HG03460 (cell line): ENCODE measurements at regions not wholly inside any gene's neighbourhood (a gene's known extent, or its start where the extent isn't known, plus 50 kb on each side); places are given as distances from the start of the nearest gene placed in this dataset.
"Not testable (repeated sequence)": the region's sequence is repeated elsewhere in the genome, so short reads cannot be mapped to it uniquely, and the experiment has no call there.

Experiments
- ATAC-seq: cut with Tn5 transposase; IDR thresholded peaks from one replicate; pipeline ENCODE4 v1.9.1; 2021; ENCODE audit not compliant: unreplicated experiment

DNA sequence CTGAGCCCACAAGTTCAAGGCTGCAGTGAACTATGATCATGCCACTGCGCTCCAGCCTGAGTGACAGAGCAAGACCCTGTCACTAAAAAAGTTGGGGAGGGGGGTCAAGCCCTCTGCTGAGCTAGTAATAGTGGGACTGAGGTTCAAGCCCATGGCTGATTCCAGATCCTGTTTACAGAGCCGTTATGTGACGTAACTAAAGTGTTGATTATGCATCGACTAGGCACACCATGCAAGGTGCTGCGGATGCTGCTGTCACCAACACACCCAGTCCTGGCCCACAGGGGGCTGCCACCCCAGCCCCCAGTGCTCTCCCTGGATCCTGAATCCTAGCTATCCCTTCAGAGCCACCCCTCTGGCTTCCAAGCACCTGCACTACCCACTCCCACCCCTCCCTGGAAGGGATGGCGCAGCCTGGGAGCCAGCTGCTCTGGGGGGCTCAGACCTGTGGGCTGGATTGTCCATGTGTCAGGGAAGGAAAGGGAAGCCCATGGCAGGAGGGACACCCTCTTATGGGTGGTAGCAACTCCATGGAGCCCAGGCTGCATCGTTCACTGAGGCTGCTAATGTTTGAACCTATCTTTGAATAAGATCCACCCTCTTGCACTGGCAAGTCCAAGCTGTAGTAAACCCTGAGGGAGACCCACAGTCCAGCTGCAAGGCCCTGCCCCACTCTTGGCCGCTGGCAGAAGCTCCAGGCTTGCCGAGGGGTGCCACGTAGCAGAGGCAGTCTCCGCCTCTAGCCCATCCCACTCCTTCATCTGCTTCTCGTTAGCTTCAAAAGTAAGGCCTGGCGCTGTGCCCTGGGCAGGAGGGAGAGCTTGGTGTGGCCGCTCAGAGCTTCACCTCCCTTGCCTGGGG lies 95.0 kb downstream of the SNX5 start:
- no peak for ATAC-seq

GRCh38 chr20:17872959-17873358 lies 95.6 kb downstream of the SNX5 start:
- ATAC-seq, result no peak

- ATAC-seq, result no peak
Observed at GRCh38 chr20:17872434-17872833, 96.2 kb downstream of the SNX5 start.

DNA sequence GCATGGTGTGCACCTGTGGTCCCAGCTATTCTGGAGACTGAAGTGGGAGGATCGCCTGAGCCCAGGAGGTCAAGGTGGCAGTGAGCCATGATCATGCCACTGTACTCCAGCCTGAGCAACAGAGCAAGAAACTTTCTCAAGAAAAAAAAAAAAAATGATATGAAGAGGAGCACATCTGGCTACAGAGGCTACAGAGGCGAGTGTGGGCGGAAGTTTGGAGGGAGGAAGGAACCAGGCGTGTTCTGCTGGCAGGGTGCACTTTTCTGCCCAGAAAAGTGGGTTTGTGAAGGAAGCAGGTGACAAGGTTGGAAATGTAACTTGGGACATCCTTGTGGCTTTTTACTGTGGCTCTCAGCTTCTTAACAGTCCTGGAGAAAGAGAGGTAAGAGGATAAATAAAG lies 96.7 kb downstream of the SNX5 start:
- ATAC-seq, result no peak

DNA sequence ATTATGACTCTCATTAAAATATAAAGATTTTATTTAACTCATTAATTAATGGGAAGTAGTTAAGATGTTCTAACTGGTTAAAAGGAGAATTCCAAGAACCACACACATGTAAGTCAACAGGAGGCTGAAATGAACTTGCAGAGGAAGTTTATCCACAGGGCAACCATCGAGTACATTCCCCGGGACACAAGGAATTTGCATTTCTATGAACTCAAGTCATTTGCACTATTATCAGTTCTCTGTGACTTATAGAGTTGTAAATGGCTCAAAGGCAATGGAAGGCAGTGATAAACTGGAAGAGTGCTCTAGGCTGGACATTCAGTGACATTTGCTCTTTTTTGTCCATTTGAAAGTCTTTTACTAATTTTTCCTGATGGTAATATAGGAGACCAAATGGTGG lies 97.4 kb downstream of the SNX5 start:
- ATAC-seq, result no peak

GRCh38 chr20:17870086-17870740 lies 98.4 kb downstream of the SNX5 start:
- no peak for ATAC-seq

- no peak for ATAC-seq
Observed at GRCh38 chr20:17869295-17869994, 99.1 kb downstream of the SNX5 start.

DNA sequence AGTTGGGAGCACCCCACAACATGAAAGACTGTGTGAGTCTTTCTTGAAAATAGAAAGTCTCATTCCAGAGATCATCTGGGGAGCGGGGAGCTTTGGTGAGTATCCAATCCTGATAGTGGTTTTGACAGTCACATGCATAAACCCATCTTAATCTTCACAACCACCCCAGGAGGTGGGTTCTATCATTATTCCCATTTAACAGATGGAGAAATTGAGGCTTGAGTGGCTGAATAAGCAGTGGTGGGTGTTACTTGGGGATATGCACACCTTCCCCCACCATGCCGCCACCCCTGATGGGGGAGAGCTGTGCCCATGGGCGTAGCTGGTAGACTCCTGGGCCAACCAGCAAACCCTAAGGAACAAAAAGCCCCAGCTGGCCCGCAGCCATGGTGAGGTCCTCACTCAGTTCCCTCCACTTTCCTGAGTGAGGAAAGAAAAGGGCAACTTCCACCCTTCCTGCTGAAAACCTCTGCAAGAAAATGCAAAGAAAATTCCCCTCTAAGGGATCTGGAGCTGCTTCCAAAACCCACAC lies 99.8 kb downstream of the SNX5 start:
- no peak for ATAC-seq

- no peak for ATAC-seq
Observed at GRCh38 chr20:17868151-17868550, 100.4 kb downstream of the SNX5 start.

- ATAC-seq, result no peak
Observed at GRCh38 chr20:17867131-17867925, 101.3 kb downstream of the SNX5 start.

DNA sequence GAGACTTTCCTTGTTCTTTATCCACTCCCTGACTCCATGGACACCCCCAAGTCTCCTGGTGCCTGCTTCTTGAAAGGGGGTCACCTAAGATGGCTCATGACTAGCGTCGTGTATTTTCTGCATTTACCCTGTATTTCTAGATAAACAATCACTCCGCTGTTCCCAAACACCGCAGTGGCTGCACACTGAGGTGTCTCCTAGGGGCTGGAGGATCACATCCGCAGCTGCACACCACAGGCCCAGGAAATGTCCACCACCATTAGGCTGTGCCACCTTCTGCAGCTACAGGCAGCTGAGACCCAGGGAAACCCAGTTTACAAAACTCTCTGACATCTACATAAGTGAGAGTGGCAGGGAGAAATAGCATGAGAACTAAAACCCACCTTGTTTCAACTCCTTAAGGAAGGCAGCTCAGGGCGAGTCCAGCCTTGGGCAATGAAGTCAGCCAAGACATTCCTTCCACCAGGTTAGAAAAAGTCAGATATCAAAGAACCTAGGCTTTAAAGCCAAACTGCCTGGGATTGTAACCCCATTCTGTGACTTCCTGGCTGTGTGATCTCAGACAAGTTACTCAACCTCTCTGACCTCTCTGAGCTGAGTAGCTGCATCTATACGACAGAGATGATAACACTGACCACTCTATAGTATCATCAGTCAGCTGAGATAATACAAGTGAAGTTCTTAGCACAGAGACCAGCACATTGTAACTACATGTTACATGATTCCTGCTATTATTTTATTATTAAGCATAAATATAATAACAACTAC lies 102.2 kb downstream of the SNX5 start:
- no peak for ATAC-seq

DNA sequence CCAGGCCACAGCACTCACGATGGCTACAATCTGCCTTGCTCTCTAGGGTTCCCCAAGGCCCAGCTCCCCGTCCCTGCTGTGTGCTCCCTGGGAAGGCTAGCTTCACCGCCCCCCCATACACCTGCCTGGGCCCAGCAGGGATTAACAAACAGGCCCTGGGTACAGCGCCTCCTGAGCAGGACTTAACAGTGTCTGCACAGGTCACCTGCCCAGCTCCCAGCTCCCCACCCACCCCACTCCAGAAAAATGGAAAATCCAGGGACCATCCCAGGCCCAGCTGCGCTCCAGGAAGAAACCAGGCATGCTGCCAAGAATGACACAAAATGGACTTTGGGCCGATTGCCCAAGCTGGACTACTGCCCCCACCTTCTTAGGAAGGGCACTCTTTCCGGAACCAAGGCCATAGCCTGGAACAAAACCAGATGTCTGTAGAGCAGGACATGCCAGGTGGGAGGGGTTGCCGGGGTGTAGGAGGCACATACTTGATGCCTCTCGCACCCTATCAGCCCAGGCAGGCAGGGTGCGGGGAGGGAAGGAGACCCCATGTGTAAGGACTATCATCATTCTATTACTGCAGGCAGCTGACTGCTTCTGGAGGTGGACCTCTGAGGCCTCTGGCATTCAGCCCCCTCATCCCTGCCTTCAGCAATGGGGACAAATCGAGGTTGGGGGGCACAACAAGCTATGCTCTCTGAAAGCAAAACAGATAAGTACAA lies 104.9 kb downstream of the SNX5 start:
- no peak for ATAC-seq

DNA sequence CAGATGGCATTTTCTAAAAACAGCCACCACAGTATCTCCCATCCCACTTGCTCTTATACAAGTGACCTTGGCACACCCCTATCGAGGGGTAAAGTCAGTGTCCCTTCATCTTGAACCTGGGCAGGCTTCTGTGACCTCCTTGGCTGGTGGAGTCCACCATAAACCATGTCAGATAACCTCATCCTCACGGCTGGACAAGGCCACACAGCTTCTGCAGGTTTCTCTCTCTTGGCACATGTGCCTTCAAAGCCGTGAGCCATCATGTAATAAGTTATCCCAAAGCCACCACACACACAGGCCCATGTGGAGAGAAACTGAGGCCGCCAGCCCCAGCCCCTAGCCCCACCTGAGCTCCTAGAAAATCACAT lies 105.4 kb downstream of the SNX5 start:
- no peak for ATAC-seq

- no peak for ATAC-seq
Observed at GRCh38 chr20:17862171-17862570, 106.4 kb downstream of the SNX5 start.

DNA sequence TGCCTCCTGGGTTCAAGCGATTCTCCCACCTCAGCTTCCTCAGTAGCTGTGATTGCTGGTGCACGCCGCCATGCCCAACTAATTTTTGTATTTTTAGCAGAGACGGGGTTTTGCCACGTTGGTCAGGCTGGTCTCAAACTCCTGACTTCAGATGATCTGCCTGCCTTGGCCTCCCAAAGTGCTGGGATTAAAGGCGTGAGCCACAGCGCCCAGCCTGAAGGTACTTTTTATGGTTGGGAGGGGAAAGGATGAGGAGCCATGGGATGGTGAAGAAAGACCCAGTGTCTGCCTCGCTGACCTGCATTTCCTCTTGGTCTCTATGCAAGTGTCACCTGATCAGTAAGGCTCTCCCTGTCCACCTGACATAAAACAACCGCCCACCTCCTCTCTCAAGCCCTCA lies 107.0 kb downstream of the SNX5 start:
- ATAC-seq, result not testable (repeated sequence)

DNA sequence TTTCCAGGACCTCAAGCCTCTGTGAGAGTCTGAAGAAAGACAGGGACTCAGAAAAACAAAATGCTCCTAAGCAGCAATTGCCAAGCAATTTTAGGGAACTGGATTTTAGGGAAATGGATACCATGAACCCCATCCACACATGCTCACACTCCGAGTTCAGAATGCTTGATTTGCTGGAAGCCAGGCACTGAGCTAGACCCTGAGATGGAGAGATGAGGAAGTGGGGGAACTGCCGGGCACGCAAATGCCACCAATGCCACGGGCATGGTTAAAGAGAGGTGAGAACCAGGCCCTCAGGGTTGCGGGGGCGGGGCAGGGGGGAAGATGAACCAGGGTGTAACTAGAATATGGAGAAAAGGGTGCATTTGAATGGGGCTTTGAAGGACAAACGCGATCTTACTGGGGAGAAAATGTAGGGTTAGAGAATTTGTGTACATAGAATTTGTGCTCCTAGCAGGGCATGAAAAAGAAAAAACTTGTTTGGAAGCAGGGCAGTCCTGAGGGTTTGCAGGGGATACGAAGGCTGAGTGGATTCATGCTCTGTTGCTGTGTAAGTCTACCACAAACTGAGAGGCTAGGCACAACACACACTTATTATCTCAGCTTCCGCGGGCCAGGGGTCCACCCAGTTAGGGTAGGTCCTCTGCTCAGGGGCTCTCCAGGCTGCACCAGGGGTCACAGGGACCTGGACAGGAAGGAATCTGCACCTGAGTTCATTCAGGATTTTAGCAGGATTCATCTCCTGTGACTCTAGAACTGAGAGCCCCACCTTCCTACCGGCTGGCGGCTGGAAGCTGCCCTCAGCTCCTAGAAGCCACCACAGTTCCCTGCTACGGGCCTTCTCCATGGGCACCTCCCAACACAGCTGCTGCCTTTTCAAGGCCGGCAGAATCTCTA lies 108.0 kb downstream of the SNX5 start:
- ATAC-seq, result no peak

GRCh38 chr20:17859616-17860232 lies 108.9 kb downstream of the SNX5 start:
- ATAC-seq, result no peak

DNA sequence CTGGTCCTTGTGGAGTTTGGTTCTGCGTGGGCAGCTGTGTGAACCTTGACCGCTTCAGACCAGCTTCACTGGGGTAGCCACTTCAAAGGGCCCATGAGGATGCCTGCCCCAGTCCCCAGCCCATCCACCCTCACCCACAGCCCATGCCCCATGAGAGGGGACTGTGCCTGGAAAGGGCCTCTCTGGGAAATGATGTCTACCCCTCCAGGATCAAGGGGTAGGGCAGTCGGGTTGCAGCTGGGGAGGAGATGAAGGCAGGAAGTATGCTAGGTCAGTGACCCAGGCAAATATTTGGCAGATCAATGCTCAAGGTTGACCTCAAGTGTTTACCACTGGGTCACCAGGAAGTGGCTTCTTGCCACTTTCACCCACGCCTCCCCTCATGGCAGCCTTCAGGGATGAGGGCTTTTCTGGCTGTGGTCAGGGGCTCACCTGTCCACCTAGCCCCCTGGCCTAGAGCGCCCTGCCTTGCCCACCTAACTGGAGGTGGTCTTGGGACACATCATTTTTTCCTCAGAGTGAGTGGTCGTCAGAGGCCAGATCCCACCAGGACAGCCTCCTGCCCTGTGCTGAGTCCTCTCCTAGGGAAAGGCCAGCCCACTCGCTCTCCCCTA lies 109.5 kb downstream of the SNX5 start:
- ATAC-seq, result peak; percentile 47
